GM23338 (cell line): ENCODE measurements at regions not wholly inside any gene's neighbourhood (a gene's known extent, or its start where the extent isn't known, plus 50 kb on each side); places are given as distances from the start of the nearest gene placed in this dataset.

Source experiments
- CREB1 ChIP-seq: fragments of 250-450 bp; sonication (Bioruptor Pico); IDR thresholded peaks from 2 replicates; pipeline ENCODE4 v1.5.0; 2020; ENCODE audit warnings: low read depth, mild to moderate bottlenecking, moderate library complexity
- CTCF ChIP-seq, 2 experiments: fragments of 200-600 bp in 1 of 2; sonication (generic) in 1 of 2; conservative IDR thresholded peaks; 2 replicates each; pipeline versions ENCODE4 v1.5.1 to v1.6.1; 2016 to 2017; ENCODE audit warnings: antibody characterized with exemption in 2 of 2, low read depth in 2 of 2, mild to moderate bottlenecking in 2 of 2, moderate library complexity in 1 of 2
- ETS1 ChIP-seq: IDR thresholded peaks from 2 replicates; pipeline ENCODE4 v1.6.1; 2016; ENCODE audit warnings: antibody characterized with exemption
- EZH2 ChIP-seq: fragments of 200-600 bp; sonication (generic); IDR thresholded peaks from one replicate; pipeline ENCODE4 v1.8.0; 2017; ENCODE audit warnings: antibody characterized with exemption, mild to moderate bottlenecking, low read depth; ENCODE audit not compliant: unreplicated experiment
- EZH2phosphoT487 ChIP-seq: fragments of 200-600 bp; sonication (generic); IDR thresholded peaks from one replicate; pipeline ENCODE4 v1.8.1; 2018; ENCODE audit warnings: antibody characterized with exemption; ENCODE audit not compliant: unreplicated experiment
- NANOG ChIP-seq: IDR thresholded peaks from 2 replicates; pipeline ENCODE4 v1.6.1; 2016; ENCODE audit warnings: antibody characterized with exemption, borderline replicate concordance
- POLR2AphosphoS5 ChIP-seq: IDR thresholded peaks from 2 replicates; pipeline ENCODE4 v1.6.1; 2016; ENCODE audit warnings: antibody characterized with exemption, low read depth
- REST ChIP-seq: IDR thresholded peaks from one replicate; pipeline ENCODE4 v1.6.1; 2018; ENCODE audit warnings: antibody characterized with exemption; ENCODE audit not compliant: unreplicated experiment
- STAT1 ChIP-seq: IDR thresholded peaks from one replicate; pipeline ENCODE4 v1.6.1; 2016; ENCODE audit warnings: antibody characterized with exemption; ENCODE audit not compliant: unreplicated experiment
- ZNF114 ChIP-seq: fragments of 250-450 bp; sonication (Bioruptor Pico); IDR thresholded peaks from 2 replicates; pipeline ENCODE4 v1.5.0; 2020; ENCODE audit warnings: mild to moderate bottlenecking, moderate library complexity
- ZNF462 ChIP-seq: fragments of 250-450 bp; sonication (Bioruptor Pico); IDR thresholded peaks from 2 replicates; pipeline ENCODE4 v1.5.0; 2020; ENCODE audit warnings: mild to moderate bottlenecking, moderate library complexity

- TF ChIP-seq CTCF (conservative IDR thresholded peaks at IDR 0.05; ENCODE audit: low read depth in 2 of 2) (no peak), POLR2AphosphoS5 (no peak), ZNF114 (no peak), CREB1 (CRISPR knock-in tag) (no peak), REST (no peak), EZH2 (no peak), EZH2phosphoT487 (no peak), ETS1 (no peak), ZNF462 (CRISPR knock-in tag) (no peak), NANOG (no peak), STAT1 (no peak)
These were observed 638.7 kb upstream of the TENM3 start for GRCh38 chr4:181604546-181604945.
